ENCODE measurements at regions not wholly inside any gene's neighbourhood (a gene's known extent, or its start where the extent isn't known, plus 50 kb on each side); places are given as distances from the start of the nearest gene placed in this dataset.

- TF ChIP-seq ARID3A (IDR thresholded peaks at IDR 0.05; ENCODE audit: borderline replicate concordance, low read depth, low read length), result no peak
- no peak for TF ChIP-seq SMARCA5 (IDR thresholded peaks at IDR 0.05)
- no peak for TF ChIP-seq RAD21 (CRISPR knock-in tag; conservative IDR thresholded peaks at IDR 0.05 in 1 of 2, IDR thresholded peaks at IDR 0.05 in 1 of 2)
- peak; percentile 20; the same call in 1 of the 2 replicates for TF ChIP-seq C11orf30 (IDR thresholded peaks at IDR 0.05; ENCODE audit: low read depth)
Measured at GRCh38 chr2:37551783-37552182, 119.7 kb downstream of the CDC42EP3 start (continued).

- no peak overlapping the region for H2AFZ ChIP-seq (ENCODE audit: low read depth, low read length)
- ATAC-seq (no peak), DNase-seq (ENCODE audit: extremely low read depth in 1 of 4, low spot score in 3 of 4) (no peak), FAIRE-seq (no peak)
- no peak overlapping the region for H3K4me3 ChIP-seq
- 48% methylated on average over 2 of the region's 2 CpGs for WGBS (ENCODE audit: insufficient coverage, low coverage, missing lambda C conversion rate)
- in situ Hi-C loops (cut with MboI), result no loop called here
- H3K4me2 ChIP-seq (ENCODE audit: insufficient read depth, low read length), result no peak overlapping the region
- no peaks in the 10 kb centered on the region for H3K9me3 ChIP-seq (replicated peaks; ENCODE audit: control insufficient read depth, insufficient read depth, low read depth, low read length)
- no peaks in the 10 kb centered on the region for H3K79me2 ChIP-seq (ENCODE audit: control insufficient read depth, insufficient read depth, low read length)
- no peaks in the 10 kb centered on the region for H3K27me3 ChIP-seq (ENCODE audit: control insufficient read depth in 2 of 2, insufficient read depth in 2 of 2, low read length in 2 of 2)
- BruUV-seq (replicated peaks), result no TSS peak
- no peaks in the 10 kb centered on the region for H3K9me1 ChIP-seq (ENCODE audit: control insufficient read depth, insufficient read depth, low read length)
- intact Hi-C loops (cut with micrococcal nuclease), result no loop called here
- no peak for TF ChIP-seq HMGN3 (IDR thresholded peaks at IDR 0.05; ENCODE audit: borderline replicate concordance, extremely low read depth, insufficient read length, low read depth, low read length)
- TF ChIP-seq ATF3 (IDR thresholded peaks at IDR 0.05), result peak; percentile 17; the same call in 1 of the 2 replicates
- TF ChIP-seq ATF3 (CRISPR knock-in tag; conservative IDR thresholded peaks at IDR 0.05), result no peak
- H3K27ac ChIP-seq (ENCODE audit: extremely low read depth, low read depth, low read length), result no peak overlapping the region
- H3K4me1 ChIP-seq (replicated peaks in 1 of 2; ENCODE audit: control insufficient read depth in 2 of 2, insufficient read depth in 2 of 2, low read length in 2 of 2), result no peaks in the 10 kb centered on the region; a peak in 2 of 5 replicates
- no peaks in the 10 kb centered on the region for H3K36me3 ChIP-seq (ENCODE audit: control insufficient read depth, insufficient read depth, low read length)
- H3K9ac ChIP-seq (ENCODE audit: insufficient read depth in 1 of 2, low read depth in 2 of 2, low read length in 2 of 2), result no peak overlapping the region
- CTCF ChIA-PET (ENCODE audit: low intra/inter-chr PET ratio), result no interaction called here
- H4K20me1 ChIP-seq (replicated peaks; ENCODE audit: control insufficient read depth, insufficient read depth, low read length), result no peaks in the 10 kb centered on the region
- POLR2A ChIA-PET, result interaction anchor here (1.1 to 1.5 kb wide), 2 partner anchors 9 to 29 kb away, joined by 3 to 4 read pairs; no protein-coding TSS in a partner anchor
Measured at GRCh38 chr2:37552339-37552738, 119.1 kb downstream of the CDC42EP3 start.

Data from K562 (cell line).